ENCODE measurements at regions not wholly inside any gene's neighbourhood (a gene's known extent, or its start where the extent isn't known, plus 50 kb on each side); places are given as distances from the start of the nearest gene placed in this dataset.

- Histone ChIP-seq H4K20me1 (ENCODE audit: control insufficient read depth, insufficient read depth, low read length, poor library complexity, severe bottlenecking) (no peaks in the 10 kb centered on the region), H3K4me3 (ENCODE audit: control extremely low read depth in 1 of 5, extremely low read depth in 1 of 5, insufficient read depth in 1 of 5, low read depth in 2 of 5, low read length in 4 of 5) (no peak overlapping the region), H3K27ac (ENCODE audit: low read length in 2 of 2) (no peak overlapping the region), H3K9ac (ENCODE audit: low read length) (no peak overlapping the region), H3K4me2 (replicated peaks; ENCODE audit: low read depth, low read length, poor library complexity, severe bottlenecking) (no peak overlapping the region), H2AFZ (ENCODE audit: insufficient read depth, low read depth, low read length, poor library complexity, severe bottlenecking) (no peak overlapping the region), H3K36me3 (replicated peaks in 1 of 2; ENCODE audit: control extremely low read depth in 1 of 2, control insufficient read depth in 1 of 2, extremely low read depth in 1 of 2, insufficient read depth in 2 of 2, low read length in 1 of 2) (no peaks in the 10 kb centered on the region), H3K4me1 (ENCODE audit: control insufficient read depth in 2 of 2, insufficient read depth in 2 of 2, low read length in 2 of 2) (no peaks in the 10 kb centered on the region), H3K27me3 (replicated peaks in 1 of 4; ENCODE audit: control extremely low read depth in 1 of 4, control insufficient read depth in 3 of 4, insufficient read depth in 4 of 4, low read length in 3 of 4) (no peaks in the 10 kb centered on the region), H3K79me2 (ENCODE audit: control insufficient read depth, insufficient read depth, low read length) (no peaks in the 10 kb centered on the region), H3K9me3 (ENCODE audit: control extremely low read depth in 1 of 3, control insufficient read depth in 2 of 3, insufficient read depth in 1 of 3, low read length in 2 of 3) (no peaks in the 10 kb centered on the region)
- no peak overlapping the region for H3K4me3 Mint-ChIP-seq
- POLR2A ChIA-PET: no interaction called here
- H3K4me1 Mint-ChIP-seq: no peaks in the 10 kb centered on the region
- CTCF ChIA-PET: no interaction called here
- DNase-seq: no peak
- H3K27ac Mint-ChIP-seq: no peak overlapping the region
- TF ChIP-seq EZH2 (IDR thresholded peaks at IDR 0.05; ENCODE audit: borderline replicate concordance, insufficient read depth, low read depth, low read length, poor library complexity, severe bottlenecking): no peak
- TF ChIP-seq, protein P1, sequence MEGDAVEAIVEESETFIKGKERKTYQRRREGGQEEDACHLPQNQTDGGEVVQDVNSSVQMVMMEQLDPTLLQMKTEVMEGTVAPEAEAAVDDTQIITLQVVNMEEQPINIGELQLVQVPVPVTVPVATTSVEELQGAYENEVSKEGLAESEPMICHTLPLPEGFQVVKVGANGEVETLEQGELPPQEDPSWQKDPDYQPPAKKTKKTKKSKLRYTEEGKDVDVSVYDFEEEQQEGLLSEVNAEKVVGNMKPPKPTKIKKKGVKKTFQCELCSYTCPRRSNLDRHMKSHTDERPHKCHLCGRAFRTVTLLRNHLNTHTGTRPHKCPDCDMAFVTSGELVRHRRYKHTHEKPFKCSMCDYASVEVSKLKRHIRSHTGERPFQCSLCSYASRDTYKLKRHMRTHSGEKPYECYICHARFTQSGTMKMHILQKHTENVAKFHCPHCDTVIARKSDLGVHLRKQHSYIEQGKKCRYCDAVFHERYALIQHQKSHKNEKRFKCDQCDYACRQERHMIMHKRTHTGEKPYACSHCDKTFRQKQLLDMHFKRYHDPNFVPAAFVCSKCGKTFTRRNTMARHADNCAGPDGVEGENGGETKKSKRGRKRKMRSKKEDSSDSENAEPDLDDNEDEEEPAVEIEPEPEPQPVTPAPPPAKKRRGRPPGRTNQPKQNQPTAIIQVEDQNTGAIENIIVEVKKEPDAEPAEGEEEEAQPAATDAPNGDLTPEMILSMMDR (IDR thresholded peaks at IDR 0.05): no peak
- H3K9me3 Mint-ChIP-seq (ENCODE audit: insufficient read depth): peaks cover 4% of the 10 kb centered on the region
- 73% methylated on average over 3 of the region's 3 CpGs for WGBS (ENCODE audit: insufficient coverage)
- intact Hi-C loops (cut with micrococcal nuclease): no loop called here
- no peaks in the 10 kb centered on the region for H3K27me3 Mint-ChIP-seq
- no peak for ATAC-seq (ENCODE audit: low read depth)
Measured at GRCh38 chr12:126582231-126582630, 1517.0 kb downstream of the AACS start.

DNA sequence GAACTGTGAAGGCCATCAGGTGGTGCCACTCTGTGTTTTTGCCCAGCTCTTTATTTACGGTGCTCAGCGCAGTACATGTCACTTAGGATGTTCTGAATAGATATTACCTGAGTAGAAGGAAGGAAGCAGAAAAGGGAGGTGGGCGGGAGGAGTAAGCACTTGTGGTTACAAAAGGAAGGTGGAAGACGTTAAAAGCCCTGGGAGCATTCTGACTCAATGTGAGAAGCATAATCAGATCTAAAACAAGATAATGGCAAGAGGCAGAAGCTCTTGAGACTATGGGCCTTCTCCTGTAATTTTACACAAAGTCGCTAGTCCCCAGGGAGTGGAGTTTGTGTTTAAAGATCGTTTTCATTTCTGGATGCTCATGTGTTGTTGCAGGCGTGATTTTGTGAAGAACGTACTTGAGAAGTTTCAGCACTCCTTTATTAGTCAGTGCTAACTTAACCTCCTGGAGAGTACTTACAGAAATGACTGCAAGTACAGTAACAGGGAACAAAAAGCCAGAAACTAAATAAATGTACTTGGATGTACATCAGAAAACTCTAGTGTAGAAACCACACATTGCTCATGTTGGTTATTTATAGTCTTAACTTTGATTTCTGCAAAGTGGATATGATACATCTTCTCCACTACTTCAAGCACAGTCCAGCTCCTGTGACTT lies 1523.5 kb downstream of the AACS start:
- 27% methylated on average over 3 of the region's 8 CpGs for WGBS (ENCODE audit: insufficient coverage)
- Histone ChIP-seq H3K9ac (ENCODE audit: low read length) (no peak overlapping the region), H2AFZ (ENCODE audit: insufficient read depth, low read depth, low read length, poor library complexity, severe bottlenecking) (no peak overlapping the region), H3K27me3 (replicated peaks in 1 of 4; ENCODE audit: control extremely low read depth in 1 of 4, control insufficient read depth in 3 of 4, insufficient read depth in 4 of 4, low read length in 3 of 4) (no peaks in the 10 kb centered on the region), H3K27ac (ENCODE audit: low read length in 2 of 2) (no peak overlapping the region), H3K36me3 (replicated peaks in 1 of 2; ENCODE audit: control extremely low read depth in 1 of 2, control insufficient read depth in 1 of 2, extremely low read depth in 1 of 2, insufficient read depth in 2 of 2, low read length in 1 of 2) (no peaks in the 10 kb centered on the region), H3K9me3 (ENCODE audit: control extremely low read depth in 1 of 3, control insufficient read depth in 2 of 3, insufficient read depth in 1 of 3, low read length in 2 of 3) (no peaks in the 10 kb centered on the region), H3K4me3 (ENCODE audit: control extremely low read depth in 1 of 5, extremely low read depth in 1 of 5, insufficient read depth in 1 of 5, low read depth in 2 of 5, low read length in 4 of 5) (no peak overlapping the region), H3K79me2 (ENCODE audit: control insufficient read depth, insufficient read depth, low read length) (no peaks in the 10 kb centered on the region), H4K20me1 (ENCODE audit: control insufficient read depth, insufficient read depth, low read length, poor library complexity, severe bottlenecking) (no peaks in the 10 kb centered on the region), H3K4me2 (replicated peaks; ENCODE audit: low read depth, low read length, poor library complexity, severe bottlenecking) (no peak overlapping the region), H3K4me1 (ENCODE audit: control insufficient read depth in 2 of 2, insufficient read depth in 2 of 2, low read length in 2 of 2) (no peaks in the 10 kb centered on the region)
- CTCF ChIA-PET: no interaction called here
- no peak for ATAC-seq (ENCODE audit: low read depth)
- POLR2A ChIA-PET: no interaction called here
- H3K4me3 Mint-ChIP-seq: no peak overlapping the region
- no peaks in the 10 kb centered on the region for H3K27me3 Mint-ChIP-seq
- no peak for DNase-seq
- intact Hi-C loops (cut with micrococcal nuclease): no loop called here
- no peaks in the 10 kb centered on the region for H3K4me1 Mint-ChIP-seq
- TF ChIP-seq, protein P1 (IDR thresholded peaks at IDR 0.05): no peak
- no peak for TF ChIP-seq EZH2 (IDR thresholded peaks at IDR 0.05; ENCODE audit: borderline replicate concordance, insufficient read depth, low read depth, low read length, poor library complexity, severe bottlenecking)
- H3K27ac Mint-ChIP-seq: no peak overlapping the region
- H3K9me3 Mint-ChIP-seq (ENCODE audit: insufficient read depth): peaks cover 2% of the 10 kb centered on the region

All from B cell (primary cell).